ENCODE measurements at regions not wholly inside any gene's neighbourhood (a gene's known extent, or its start where the extent isn't known, plus 50 kb on each side); places are given as distances from the start of the nearest gene placed in this dataset.
"Not testable (repeated sequence)": the region's sequence is repeated elsewhere in the genome, so short reads cannot be mapped to it uniquely, and the experiment has no call there.

DNA sequence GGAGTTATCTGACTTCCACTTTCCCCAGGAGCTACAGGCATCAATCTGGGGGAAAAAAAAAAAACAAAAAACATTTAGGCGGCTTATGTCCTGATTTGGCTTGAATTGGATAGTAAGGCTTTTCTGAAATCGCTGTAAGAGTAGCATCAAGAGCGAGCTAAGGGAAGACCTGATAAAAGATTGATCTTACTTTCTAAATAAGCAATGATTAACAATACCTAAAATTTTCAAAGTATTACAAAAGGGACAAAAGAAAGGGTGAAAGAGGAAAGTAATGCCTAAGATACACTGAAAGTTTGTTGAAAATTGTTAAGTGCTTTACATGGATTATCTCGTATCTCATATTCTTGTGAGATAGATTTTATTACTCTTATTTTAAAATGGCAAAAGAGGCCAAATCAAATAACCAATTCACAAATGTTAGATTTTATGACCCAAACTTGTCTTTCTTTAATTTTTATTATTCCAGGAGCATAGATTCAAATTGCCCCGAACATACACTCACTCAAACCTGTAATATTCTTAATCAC is 106.4 kb upstream of the PRSS16 start:
- POLR2A ChIA-PET = interaction anchor here (1.0 kb wide), 1 partner anchor 9 kb away, joined by 3 read pairs; a partner anchor contains a TSS
- TF ChIP-seq, protein P1, sequence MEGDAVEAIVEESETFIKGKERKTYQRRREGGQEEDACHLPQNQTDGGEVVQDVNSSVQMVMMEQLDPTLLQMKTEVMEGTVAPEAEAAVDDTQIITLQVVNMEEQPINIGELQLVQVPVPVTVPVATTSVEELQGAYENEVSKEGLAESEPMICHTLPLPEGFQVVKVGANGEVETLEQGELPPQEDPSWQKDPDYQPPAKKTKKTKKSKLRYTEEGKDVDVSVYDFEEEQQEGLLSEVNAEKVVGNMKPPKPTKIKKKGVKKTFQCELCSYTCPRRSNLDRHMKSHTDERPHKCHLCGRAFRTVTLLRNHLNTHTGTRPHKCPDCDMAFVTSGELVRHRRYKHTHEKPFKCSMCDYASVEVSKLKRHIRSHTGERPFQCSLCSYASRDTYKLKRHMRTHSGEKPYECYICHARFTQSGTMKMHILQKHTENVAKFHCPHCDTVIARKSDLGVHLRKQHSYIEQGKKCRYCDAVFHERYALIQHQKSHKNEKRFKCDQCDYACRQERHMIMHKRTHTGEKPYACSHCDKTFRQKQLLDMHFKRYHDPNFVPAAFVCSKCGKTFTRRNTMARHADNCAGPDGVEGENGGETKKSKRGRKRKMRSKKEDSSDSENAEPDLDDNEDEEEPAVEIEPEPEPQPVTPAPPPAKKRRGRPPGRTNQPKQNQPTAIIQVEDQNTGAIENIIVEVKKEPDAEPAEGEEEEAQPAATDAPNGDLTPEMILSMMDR (IDR thresholded peaks at IDR 0.05; ENCODE audit: control extremely low read depth, extremely low read depth, low read depth, missing control alignments) = no peak
- DNase-seq (ENCODE audit: extremely low spot score) = no peak
- CTCF ChIA-PET = no interaction called here

DNA sequence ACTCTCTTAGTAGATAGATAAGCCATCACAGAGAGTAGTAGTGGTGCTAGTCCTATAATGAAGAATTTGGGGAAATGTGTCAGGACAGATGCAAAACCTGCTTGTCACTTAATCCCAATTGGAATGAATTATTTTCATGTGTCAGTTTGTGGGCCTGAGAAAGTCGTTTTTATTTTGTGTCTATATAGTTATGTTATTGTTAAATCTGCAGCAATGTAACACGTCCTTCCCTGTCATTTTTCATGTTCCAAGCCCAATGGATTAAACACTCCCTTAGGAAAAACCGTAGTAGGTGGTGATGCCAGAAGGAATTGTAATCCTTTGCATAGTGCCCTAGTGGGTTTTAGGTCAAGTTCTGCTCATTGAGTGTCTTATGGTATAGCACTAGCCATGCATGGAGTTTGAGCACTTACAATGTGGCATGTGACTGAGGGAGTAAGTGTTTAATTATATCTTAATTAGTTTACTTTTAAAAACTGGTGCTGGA is 105.9 kb upstream of the PRSS16 start:
- no peak for DNase-seq (ENCODE audit: extremely low spot score)
- TF ChIP-seq, protein P1 (IDR thresholded peaks at IDR 0.05; ENCODE audit: control extremely low read depth, extremely low read depth, low read depth, missing control alignments) = no peak
- POLR2A ChIA-PET = interaction anchor here (1.0 kb wide), 1 partner anchor 9 kb away, joined by 3 read pairs; a partner anchor contains a TSS
- CTCF ChIA-PET = no interaction called here

DNA sequence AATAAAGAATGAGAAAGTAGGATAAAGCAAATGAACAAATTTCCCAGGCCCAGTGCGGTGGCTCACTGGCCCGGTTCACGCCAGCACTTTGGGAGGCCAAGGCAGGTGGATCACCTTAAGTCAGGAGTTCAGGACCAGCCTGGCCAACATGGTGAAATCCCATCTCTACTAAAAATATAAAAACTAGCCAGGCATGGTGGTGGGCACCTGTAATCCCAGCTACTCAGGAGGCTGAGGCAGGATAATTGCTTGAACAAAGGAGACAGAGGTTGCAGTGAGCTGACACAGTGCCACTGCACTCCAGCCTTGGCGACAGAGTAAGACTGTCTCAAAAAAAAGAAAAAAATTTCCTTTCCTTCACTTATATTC is 104.5 kb upstream of the PRSS16 start:
- ChIA-PET POLR2A (interaction anchor here (0.7 to 5.5 kb wide), 4 partner anchors 10 to 926 kb away, joined by 4 to 211 read pairs (median 6); a partner anchor contains a TSS), CTCF (interaction anchor here (0.6 to 2.3 kb wide), 4 partner anchors 12 to 1213 kb away, joined by 3 to 7 read pairs (median 4); no protein-coding TSS in a partner anchor)
- DNase-seq (ENCODE audit: extremely low spot score) = not testable (repeated sequence)

DNA sequence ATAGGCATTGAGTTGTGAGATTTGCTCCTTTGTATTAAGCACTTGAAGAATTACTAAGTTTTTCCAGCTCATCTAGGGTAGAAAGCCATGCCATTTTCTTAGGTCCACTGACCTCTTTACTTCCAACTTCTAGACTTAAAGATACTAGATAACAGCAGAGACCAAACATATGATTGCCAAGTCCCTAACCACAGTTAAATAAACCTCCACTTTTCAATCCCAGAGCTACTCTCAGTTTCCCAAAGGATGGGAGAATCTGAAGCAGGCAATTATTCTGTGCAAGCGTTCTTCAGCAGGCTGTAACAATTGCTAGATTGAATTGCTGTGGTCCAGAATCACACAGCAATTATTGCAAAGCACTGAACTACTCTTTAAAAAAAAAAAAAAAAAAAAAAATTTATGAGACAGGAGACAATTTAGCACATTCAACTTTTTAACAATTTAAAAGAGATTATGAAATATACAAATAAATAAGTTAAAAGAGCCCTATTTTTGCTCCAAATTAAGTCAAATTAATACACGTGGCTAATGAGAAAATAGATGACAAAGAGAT is 104.0 kb upstream of the PRSS16 start:
- POLR2A ChIA-PET = interaction anchor here (0.7 to 5.5 kb wide), 6 partner anchors 11 to 1020 kb away, joined by 3 to 211 read pairs (median 6); a partner anchor contains a TSS
- DNase-seq (ENCODE audit: extremely low spot score) = no peak
- CTCF ChIA-PET = interaction anchor here (1.1 to 2.3 kb wide), 6 partner anchors 9 to 651 kb away, joined by 3 to 11 read pairs (median 4); no protein-coding TSS in a partner anchor

DNA sequence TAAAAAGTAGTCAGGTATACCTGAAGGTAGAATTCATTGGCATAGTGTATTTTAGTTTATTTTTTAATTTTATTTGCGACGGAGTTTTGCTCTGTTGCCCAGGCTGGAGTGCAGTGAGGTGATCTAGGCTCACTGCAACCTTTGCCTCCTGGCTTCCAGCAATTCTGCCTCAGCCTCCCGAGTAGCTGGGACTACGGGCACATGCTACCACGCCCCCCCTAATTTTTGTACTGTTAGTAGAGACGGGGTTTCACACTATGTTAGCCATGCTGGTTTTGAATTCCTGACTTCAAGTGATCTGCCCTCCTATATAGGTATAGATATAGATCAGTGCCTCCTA is 102.8 kb upstream of the PRSS16 start:
- ChIA-PET CTCF (interaction anchor here (1.4 to 1.6 kb wide), 3 partner anchors 10 to 33 kb away, joined by 3 to 11 read pairs (median 4); no protein-coding TSS in a partner anchor), POLR2A (interaction anchor here (0.6 to 5.5 kb wide), 11 partner anchors 12 to 1123 kb away, joined by 3 to 211 read pairs (median 6); a partner anchor contains a TSS)
- TF ChIP-seq, protein P1 (IDR thresholded peaks at IDR 0.05; ENCODE audit: control extremely low read depth, extremely low read depth, low read depth, missing control alignments) = no peak
- no peak for DNase-seq (ENCODE audit: extremely low spot score)

More for the DNA sequence above, 104.0 kb upstream of the PRSS16 start:
- TF ChIP-seq, protein P1 (IDR thresholded peaks at IDR 0.05; ENCODE audit: control extremely low read depth, extremely low read depth, low read depth, missing control alignments) = no peak

DNA sequence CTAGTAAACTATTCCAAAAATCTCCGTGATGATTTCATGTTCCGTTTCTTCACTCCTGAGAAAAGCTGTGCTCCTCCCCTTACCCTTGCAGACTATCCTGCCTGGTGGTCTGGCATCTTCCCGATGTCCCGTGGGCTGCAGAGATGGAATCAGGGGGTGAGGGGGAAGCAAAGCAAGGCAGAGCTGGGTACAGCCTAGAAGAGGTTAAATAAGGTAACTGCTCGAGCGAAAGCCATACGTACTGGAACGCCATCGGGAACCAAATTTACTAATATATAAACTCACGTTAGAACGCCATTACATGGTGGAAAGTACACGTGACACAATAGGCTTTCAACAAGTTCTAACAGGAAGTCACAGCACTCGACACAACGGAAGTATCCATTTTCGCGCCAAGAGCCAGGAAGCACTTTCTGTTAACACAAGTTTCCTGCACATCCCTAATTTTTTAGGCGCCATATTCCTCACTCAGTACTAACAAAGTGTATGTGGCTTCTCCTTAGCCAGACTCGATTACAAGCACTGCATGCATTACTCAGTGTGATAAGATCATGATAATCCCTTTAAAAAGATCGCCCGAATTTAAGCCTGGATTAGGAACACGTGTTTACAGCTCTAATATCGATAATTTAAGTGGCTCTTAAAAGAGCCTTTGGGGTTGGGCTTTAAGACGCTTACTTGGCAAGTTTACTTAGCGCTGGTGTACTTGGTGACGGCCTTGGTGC is 101.6 kb upstream of the PRSS16 start:
- TF ChIP-seq, protein P1 (IDR thresholded peaks at IDR 0.05; ENCODE audit: control extremely low read depth, extremely low read depth, low read depth, missing control alignments) = no peak
- ChIA-PET POLR2A (interaction anchor here (0.6 to 5.5 kb wide), 18 partner anchors 7 to 1190 kb away, joined by 3 to 211 read pairs (median 10); partner anchors contain the start of gene ZSCAN31), CTCF (interaction anchor here (0.9 to 3.6 kb wide), 5 partner anchors 10 to 749 kb away, joined by 3 to 19 read pairs (median 3); a partner anchor contains a TSS)
- DNase-seq (ENCODE audit: extremely low spot score) = peak; percentile 49

DNA sequence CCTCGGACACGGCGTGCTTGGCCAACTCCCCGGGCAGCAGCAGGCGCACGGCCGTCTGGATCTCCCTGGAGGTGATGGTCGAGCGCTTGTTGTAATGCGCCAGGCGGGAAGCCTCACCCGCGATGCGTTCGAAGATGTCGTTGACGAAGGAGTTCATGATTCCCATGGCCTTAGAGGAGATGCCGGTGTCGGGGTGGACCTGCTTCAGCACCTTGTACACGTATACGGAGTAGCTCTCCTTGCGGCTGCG is 101.1 kb upstream of the PRSS16 start:
- CTCF ChIA-PET = interaction anchor here (1.0 to 3.6 kb wide), 4 partner anchors 10 to 747 kb away, joined by 4 to 19 read pairs (median 12); a partner anchor contains a TSS

More for the DNA sequence above, 101.1 kb upstream of the PRSS16 start:
- POLR2A ChIA-PET = interaction anchor here (0.6 to 5.5 kb wide), 30 partner anchors 8 to 1189 kb away, joined by 3 to 211 read pairs (median 8); partner anchors contain the start of gene ZSCAN31
- DNase-seq (ENCODE audit: extremely low spot score) = not testable (repeated sequence)
